Keratinocyte (primary cell): ENCODE measurements at regions not wholly inside any gene's neighbourhood (a gene's known extent, or its start where the extent isn't known, plus 50 kb on each side); places are given as distances from the start of the nearest gene placed in this dataset.

ENCODE experiments used
- EZH2 ChIP-seq: IDR thresholded peaks from one replicate; pipeline ENCODE4 v1.6.1; 2012; ENCODE audit warnings: inconsistent platforms, mild to moderate bottlenecking, low read length, moderate library complexity
- TF ChIP-seq, protein P1 (sequence below), 3 experiments: IDR thresholded peaks in 1 of 3; conservative IDR thresholded peaks in 1 of 3; optimal IDR thresholded peaks in 1 of 3; 2 replicates in 2 of 3; 3 replicates in 1 of 3; pipeline versions ENCODE3 to v1.5.1; 2011; ENCODE audit warnings: low read length in 3 of 3, mild to moderate bottlenecking in 3 of 3, moderate library complexity in 2 of 3, control low read depth in 1 of 3, inconsistent platforms in 1 of 3; ENCODE audit not compliant: insufficient read depth in 2 of 3; ENCODE audit errors: extremely low read depth in 1 of 3

DNA sequence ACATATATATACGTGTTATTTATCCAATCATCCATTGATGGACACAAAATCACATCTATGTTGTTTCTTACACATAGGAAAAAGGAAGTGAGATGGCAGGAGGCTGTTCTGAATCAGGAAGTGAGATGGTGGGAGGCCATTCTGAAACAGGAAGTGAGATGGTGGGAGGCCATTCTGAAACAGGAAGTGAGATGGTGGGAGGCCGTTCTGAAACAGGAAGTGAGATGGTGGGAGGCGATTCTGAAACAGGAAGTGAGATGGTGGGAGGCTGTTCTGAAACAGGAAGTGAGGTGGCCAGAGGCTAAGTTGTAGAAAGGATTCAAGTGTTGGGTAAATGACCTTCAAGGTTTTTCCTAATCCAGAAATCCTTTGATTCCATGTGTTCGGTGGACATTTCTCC lies 921.5 kb downstream of the TYW1 start:
- TF ChIP-seq, protein P1, sequence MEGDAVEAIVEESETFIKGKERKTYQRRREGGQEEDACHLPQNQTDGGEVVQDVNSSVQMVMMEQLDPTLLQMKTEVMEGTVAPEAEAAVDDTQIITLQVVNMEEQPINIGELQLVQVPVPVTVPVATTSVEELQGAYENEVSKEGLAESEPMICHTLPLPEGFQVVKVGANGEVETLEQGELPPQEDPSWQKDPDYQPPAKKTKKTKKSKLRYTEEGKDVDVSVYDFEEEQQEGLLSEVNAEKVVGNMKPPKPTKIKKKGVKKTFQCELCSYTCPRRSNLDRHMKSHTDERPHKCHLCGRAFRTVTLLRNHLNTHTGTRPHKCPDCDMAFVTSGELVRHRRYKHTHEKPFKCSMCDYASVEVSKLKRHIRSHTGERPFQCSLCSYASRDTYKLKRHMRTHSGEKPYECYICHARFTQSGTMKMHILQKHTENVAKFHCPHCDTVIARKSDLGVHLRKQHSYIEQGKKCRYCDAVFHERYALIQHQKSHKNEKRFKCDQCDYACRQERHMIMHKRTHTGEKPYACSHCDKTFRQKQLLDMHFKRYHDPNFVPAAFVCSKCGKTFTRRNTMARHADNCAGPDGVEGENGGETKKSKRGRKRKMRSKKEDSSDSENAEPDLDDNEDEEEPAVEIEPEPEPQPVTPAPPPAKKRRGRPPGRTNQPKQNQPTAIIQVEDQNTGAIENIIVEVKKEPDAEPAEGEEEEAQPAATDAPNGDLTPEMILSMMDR (optimal IDR thresholded peaks at IDR 0.05 in 1 of 3, IDR thresholded peaks at IDR 0.05 in 1 of 3, conservative IDR thresholded peaks at IDR 0.05 in 1 of 3; ENCODE audit: extremely low read depth in 1 of 3, insufficient read depth in 2 of 3, low read length in 3 of 3) = no peak
- TF ChIP-seq EZH2 = no peak
